IPS DF 6.9 (cell line): ENCODE measurements at regions not wholly inside any gene's neighbourhood (a gene's known extent, or its start where the extent isn't known, plus 50 kb on each side); places are given as distances from the start of the nearest gene placed in this dataset.
A peak's percentile ranks its signal among the peaks of the same experiment; 100 is the strongest.

Source experiments
- DNase-seq: peaks from one replicate; pipeline ENCODE4 v3.0.0-alpha.2; 2013; ENCODE audit warnings: low read depth, low spot score
- H3K27ac ChIP-seq: one replicate; pipeline ENCODE4 v1.5.1; 2013; ENCODE audit warnings: low read length, control low read depth
- H3K27me3 ChIP-seq: 2 replicates; pipeline ENCODE4 v1.6.1; 2013; ENCODE audit warnings: mild to moderate bottlenecking, low read length; ENCODE audit not compliant: control insufficient read depth, insufficient read depth
- H3K36me3 ChIP-seq: 2 replicates; pipeline ENCODE4 v1.6.1; 2013; ENCODE audit warnings: low read length; ENCODE audit not compliant: control insufficient read depth, insufficient read depth
- H3K4me1 ChIP-seq: 2 replicates; pipeline ENCODE4 v1.6.1; 2013; ENCODE audit warnings: low read length; ENCODE audit not compliant: control insufficient read depth, insufficient read depth
- H3K4me3 ChIP-seq: 2 replicates; pipeline ENCODE4 v1.5.1; 2013; ENCODE audit warnings: mild to moderate bottlenecking, low read length
- H3K9me3 ChIP-seq: 2 replicates; pipeline ENCODE4 v1.6.1; 2013; ENCODE audit warnings: low read length, inconsistent platforms; ENCODE audit not compliant: control insufficient read depth, insufficient read depth
- WGBS: extraction: QIAGEN DNeasy Blood & Tissue Kit; methylation state at CpG from one replicate; pipeline ENCODE4 v1.1.7; 2013; ENCODE audit warnings: mixed read lengths, missing lambda C conversion rate; ENCODE audit not compliant: insufficient read length, insufficient coverage; 5-methylcytosine and 5-hydroxymethylcytosine counted together

DNA sequence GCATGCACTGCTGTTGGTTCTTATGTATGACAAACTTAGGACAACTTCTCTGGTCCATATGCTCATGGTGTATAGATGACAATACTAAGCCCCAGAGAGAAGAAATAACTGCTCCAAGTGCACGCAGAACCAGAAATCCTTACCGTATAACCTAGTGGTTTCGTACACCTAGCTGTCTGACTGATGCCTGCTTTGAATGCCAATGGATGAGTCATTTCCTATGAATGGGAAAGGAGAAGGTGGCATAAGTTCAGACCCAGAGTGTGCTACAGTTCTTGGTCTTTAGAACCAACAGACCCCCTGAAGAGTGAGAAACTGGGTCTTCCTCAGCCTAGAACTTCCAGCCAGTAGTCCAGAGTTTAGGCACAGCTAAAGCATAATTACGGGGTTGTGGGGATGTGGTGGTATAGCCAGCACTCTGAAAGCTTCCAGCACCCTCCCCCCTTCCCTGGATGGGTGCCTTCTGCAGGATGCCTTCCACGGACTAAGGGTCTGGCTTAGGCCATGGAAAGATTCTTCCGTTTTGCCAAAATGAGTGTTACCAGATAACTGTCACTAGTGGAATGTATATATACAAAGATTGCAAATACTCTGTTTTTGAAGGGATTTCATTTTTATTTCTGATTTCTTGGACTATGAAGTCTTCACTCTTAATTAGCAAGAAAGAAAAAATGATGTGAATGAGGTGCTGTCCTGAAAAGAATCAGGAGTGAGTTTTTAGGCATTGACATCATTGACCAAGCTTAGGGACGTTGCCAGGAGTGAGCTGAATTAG is 84.6 kb upstream of the PACRGL start:
- Histone ChIP-seq H3K27ac (no peak overlapping the region), H3K36me3 (no peaks in the 10 kb centered on the region), H3K4me1 (0 out of 2 replicates have a peak, but pooled peaks cover 1% of the 10 kb centered on the region), H3K27me3 (no peaks in the 10 kb centered on the region), H3K4me3 (no peak overlapping the region), H3K9me3 (no peaks in the 10 kb centered on the region)
- WGBS, result no CpG with 5 or more reads among the region's 7 CpGs
- no peak for DNase-seq

DNA sequence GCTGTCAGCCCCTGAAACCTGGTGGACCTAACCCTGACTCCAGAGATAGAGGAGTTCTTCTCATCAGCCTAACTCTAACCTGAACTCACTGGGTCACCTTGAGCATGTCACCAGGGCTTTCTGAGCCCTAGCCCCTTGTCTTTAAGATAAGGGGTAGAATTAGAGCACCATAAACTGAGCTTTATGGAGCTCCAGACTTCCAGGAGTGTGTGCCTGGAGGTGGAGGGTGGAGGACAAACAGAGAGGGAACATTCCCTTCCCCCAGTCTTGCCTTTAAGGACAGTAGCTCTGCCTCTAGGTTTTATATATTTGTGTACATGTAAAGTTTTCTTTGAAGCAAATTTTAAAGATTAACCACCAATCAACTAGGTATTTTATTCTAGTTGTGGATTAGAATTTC is 83.9 kb upstream of the PACRGL start:
- no peak for DNase-seq
- Histone ChIP-seq H3K9me3 (no peaks in the 10 kb centered on the region), H3K4me3 (no peak overlapping the region), H3K36me3 (no peaks in the 10 kb centered on the region), H3K27ac (no peak overlapping the region), H3K27me3 (no peaks in the 10 kb centered on the region), H3K4me1 (0 out of 2 replicates have a peak, but pooled peaks cover 1% of the 10 kb centered on the region)

DNA sequence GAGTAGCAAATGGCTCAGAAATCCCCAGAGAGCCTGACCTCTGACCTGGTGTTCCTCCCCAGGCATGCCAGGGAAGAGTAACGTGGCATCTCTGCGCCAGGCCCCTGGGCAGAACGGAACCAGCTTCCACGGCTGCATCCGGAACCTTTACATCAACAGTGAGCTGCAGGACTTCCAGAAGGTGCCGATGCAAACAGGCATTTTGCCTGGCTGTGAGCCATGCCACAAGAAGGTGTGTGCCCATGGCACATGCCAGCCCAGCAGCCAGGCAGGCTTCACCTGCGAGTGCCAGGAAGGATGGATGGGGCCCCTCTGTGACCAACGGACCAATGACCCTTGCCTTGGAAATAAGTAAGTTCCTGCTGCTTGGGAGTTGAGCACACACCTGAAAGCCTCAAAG is 83.4 kb upstream of the PACRGL start:
- DNase-seq, result no peak
- Histone ChIP-seq H3K36me3 (no peaks in the 10 kb centered on the region), H3K27me3 (no peaks in the 10 kb centered on the region), H3K9me3 (no peaks in the 10 kb centered on the region), H3K27ac (no peak overlapping the region), H3K4me1 (0 out of 2 replicates have a peak, but pooled peaks cover 1% of the 10 kb centered on the region), H3K4me3 (no peak overlapping the region)
- WGBS, result no CpG with 5 or more reads among the region's 8 CpGs

DNA sequence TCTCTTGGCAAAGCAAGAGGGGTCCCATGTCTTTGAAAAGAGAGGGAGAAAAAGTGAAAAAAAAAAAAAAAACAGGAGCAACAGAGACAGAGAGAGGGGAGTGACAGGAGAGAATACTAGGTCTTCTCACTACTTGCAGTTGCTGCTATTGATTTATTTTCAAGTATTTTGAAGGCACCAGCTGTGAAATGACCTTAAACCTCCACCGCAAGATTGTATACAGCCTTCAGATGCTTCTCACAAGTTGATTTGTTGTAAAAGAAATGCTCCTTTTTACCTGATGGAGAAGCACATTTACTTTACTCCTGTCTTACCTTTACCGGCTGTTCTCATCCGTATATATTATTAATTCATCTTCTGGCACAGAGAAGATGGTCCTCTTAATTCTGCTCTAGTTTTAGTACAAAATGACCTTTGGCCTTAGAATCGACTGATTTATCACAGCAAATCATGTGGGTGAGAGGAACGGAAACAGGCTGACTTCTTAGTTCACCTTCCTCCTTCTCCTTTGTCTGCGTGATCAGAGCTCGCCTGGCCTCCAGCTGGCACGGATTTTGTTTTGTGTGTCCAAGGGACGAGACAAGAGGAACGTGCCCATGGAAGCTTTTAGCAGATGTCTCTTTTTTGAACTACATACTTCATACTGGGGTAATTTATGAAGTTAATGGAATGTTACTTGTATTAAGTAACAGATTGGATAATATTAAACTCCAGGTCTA is 82.4 kb upstream of the PACRGL start:
- H3K4me1 ChIP-seq, result 0 out of 2 replicates have a peak, but pooled peaks cover 1% of the 10 kb centered on the region

DNA sequence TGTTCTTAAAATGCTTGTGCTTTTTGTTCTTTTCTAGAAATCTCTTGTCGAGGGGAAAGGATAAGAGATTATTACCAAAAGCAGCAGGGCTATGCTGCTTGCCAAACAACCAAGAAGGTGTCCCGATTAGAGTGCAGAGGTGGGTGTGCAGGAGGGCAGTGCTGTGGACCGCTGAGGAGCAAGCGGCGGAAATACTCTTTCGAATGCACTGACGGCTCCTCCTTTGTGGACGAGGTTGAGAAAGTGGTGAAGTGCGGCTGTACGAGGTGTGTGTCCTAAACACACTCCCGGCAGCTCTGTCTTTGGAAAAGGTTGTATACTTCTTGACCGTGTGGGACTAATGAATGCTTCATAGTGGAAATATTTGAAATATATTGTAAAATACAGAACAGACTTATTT is 81.5 kb upstream of the PACRGL start:
- Histone ChIP-seq H3K9me3 (no peaks in the 10 kb centered on the region), H3K27ac (no peak overlapping the region), H3K27me3 (no peaks in the 10 kb centered on the region), H3K4me1 (0 out of 2 replicates have a peak, but pooled peaks cover 1% of the 10 kb centered on the region), H3K4me3 (no peak overlapping the region), H3K36me3 (no peaks in the 10 kb centered on the region)
- no CpG with 5 or more reads among the region's 12 CpGs for WGBS
- DNase-seq, result peak; percentile 25

More for the DNA sequence above, 82.4 kb upstream of the PACRGL start:
- WGBS, result no CpG with 5 or more reads among the region's 10 CpGs
- no peaks in the 10 kb centered on the region for H3K27me3 ChIP-seq
- no peaks in the 10 kb centered on the region for H3K9me3 ChIP-seq
- H3K27ac ChIP-seq, result no peak overlapping the region
- H3K4me3 ChIP-seq, result no peak overlapping the region
- H3K36me3 ChIP-seq, result no peaks in the 10 kb centered on the region
- DNase-seq, result no peak

- no peak overlapping the region for H3K27ac ChIP-seq
- H3K4me3 ChIP-seq, result no peak overlapping the region
- H3K36me3 ChIP-seq, result no peaks in the 10 kb centered on the region
- no peak for DNase-seq
- peaks cover 1% of the 10 kb centered on the region; the same call in 1 of the 2 replicates for H3K4me1 ChIP-seq
- H3K27me3 ChIP-seq, result no peaks in the 10 kb centered on the region
- WGBS, result no CpG with 5 or more reads among the region's 1 CpG
- H3K9me3 ChIP-seq, result no peaks in the 10 kb centered on the region
Measured at GRCh38 chr4:20621476-20621875, 78.8 kb upstream of the PACRGL start.

DNA sequence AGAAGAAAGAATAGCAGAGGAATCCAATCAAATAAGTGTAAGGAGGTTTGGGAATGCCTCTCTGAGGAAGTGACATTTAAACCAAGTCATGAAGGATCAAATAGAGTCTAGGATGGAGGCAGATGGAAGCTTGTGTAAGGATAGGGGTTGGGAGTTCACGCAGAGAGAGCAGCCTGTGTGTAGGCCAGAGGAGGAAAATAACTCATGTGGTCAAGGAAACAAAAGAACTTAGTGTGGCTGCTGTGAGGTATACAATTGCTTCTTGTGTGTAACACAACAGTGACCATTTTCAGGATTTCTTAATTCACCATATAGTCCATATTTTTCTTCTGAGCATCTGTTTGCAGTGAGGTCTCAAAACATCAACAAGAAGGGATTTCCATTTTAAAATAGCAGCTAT is 77.6 kb upstream of the PACRGL start:
- no peaks in the 10 kb centered on the region for H3K36me3 ChIP-seq
- WGBS, result no CpG with 5 or more reads among the region's 1 CpG
- no peaks in the 10 kb centered on the region for H3K9me3 ChIP-seq
- no peak overlapping the region for H3K27ac ChIP-seq
- no peak for DNase-seq
- H3K4me1 ChIP-seq, result peaks cover 1% of the 10 kb centered on the region; the same call in 1 of the 2 replicates
- no peak overlapping the region for H3K4me3 ChIP-seq
- no peaks in the 10 kb centered on the region for H3K27me3 ChIP-seq

DNA sequence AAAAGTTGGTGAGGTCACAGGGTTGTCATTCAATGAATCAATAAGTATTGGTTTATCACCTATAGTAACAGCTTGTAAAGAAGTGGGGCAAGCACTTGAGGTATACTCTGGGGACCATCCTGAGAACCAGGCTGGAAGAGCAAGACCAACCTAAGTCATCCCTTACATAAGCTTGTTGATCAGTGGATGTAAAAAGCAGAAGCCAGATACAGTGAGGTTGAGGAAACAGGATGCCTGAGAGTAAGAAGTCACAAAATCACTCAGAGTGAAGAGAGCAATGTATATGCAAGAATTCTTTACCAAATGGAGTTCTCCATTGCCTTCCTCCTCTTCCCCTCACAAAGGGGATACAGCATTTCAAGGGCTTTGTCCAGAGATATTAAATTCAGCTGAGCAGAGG is 76.3 kb upstream of the PACRGL start:
- Histone ChIP-seq H3K9me3 (no peaks in the 10 kb centered on the region), H3K4me1 (peaks cover 1% of the 10 kb centered on the region; the same call in 1 of the 2 replicates), H3K27ac (no peak overlapping the region), H3K4me3 (no peak overlapping the region), H3K27me3 (no peaks in the 10 kb centered on the region), H3K36me3 (no peaks in the 10 kb centered on the region)
- no peak for DNase-seq

DNA sequence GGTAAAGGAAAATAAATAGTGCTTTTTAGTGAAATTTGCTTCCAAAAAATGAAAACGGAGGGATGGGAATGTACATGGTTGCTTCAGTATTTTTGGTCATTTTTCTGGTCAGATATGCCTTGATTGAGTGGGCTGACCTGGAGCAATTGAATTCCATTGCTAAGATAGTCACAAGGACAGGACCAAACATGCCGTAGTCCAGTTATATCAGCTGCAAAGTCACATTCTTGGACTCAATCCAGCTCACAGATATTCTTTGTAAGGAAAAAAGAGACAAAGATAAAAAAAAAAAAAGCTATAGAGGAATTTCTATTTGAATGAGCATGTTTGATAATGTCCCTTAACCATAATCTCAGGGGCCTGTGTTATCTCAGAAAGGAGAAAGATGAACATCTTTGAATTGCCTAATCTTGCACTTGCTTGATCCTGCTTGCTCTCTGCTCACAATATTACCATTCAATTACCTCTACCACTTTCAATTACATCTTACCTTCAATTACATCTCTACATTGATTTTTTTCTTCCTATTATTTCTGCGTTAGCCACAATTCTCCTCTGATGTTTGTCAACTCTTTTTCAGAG is 75.4 kb upstream of the PACRGL start:
- Histone ChIP-seq H3K27me3 (no peaks in the 10 kb centered on the region), H3K4me3 (no peak overlapping the region), H3K9me3 (no peaks in the 10 kb centered on the region), H3K4me1 (no peaks in the 10 kb centered on the region; the same call in 1 of the 2 replicates), H3K36me3 (no peaks in the 10 kb centered on the region), H3K27ac (no peak overlapping the region)
- DNase-seq, result no peak
- 100% methylated on average over 1 of the region's 3 CpGs for WGBS

- Histone ChIP-seq H3K4me1 (no peaks in the 10 kb centered on the region; the same call in 1 of the 2 replicates), H3K27ac (no peak overlapping the region), H3K4me3 (no peak overlapping the region), H3K27me3 (no peaks in the 10 kb centered on the region), H3K36me3 (no peaks in the 10 kb centered on the region), H3K9me3 (no peaks in the 10 kb centered on the region)
- no peak for DNase-seq
- no CpG with 5 or more reads among the region's 3 CpGs for WGBS
Measured at GRCh38 chr4:20625426-20625825, 74.8 kb upstream of the PACRGL start.
